Kidney (tissue), 13 donors: ENCODE measurements at regions not wholly inside any gene's neighbourhood (a gene's known extent, or its start where the extent isn't known, plus 50 kb on each side); places are given as distances from the start of the nearest gene placed in this dataset.

Experiments
- DNase-seq, 5 donors: peaks; one replicate each; pipeline ENCODE4 v3.0.0-alpha.2; 2013 to 2020
- FAIRE-seq: peaks from 2 replicates; lab custom pipeline; 2012; peaks lifted over from hg19 to GRCh38; lab: Jason Lieb, UNC
- H3K27ac ChIP-seq, 2 donors: one replicate each; pipeline ENCODE4 v1.7.0; 2013; ENCODE audit warnings: low read depth in 2 of 2, low read length in 2 of 2, inconsistent platforms in 1 of 2
- H3K27me3 ChIP-seq: one replicate; pipeline ENCODE4 v1.7.1; 2013; ENCODE audit warnings: low read length, inconsistent platforms; ENCODE audit not compliant: control insufficient read depth, insufficient read depth
- H3K36me3 ChIP-seq, 3 donors: one replicate each; pipeline versions ENCODE4 v1.7.0 to v1.7.1; 2013; ENCODE audit warnings: low read length in 3 of 3, control low read depth in 1 of 3, inconsistent platforms in 1 of 3; ENCODE audit not compliant: insufficient read depth in 3 of 3, control insufficient read depth in 2 of 3
- H3K4me1 ChIP-seq, 3 donors: one replicate each; pipeline versions ENCODE4 v1.7.0 to v1.7.1; 2013; ENCODE audit warnings: low read length in 3 of 3, inconsistent platforms in 1 of 3, low read depth in 1 of 3; ENCODE audit not compliant: control insufficient read depth in 2 of 3, insufficient read depth in 2 of 3
- H3K4me3 ChIP-seq, 3 donors: one replicate each; pipeline versions ENCODE4 v1.7.0 to v1.8.1; 2013; ENCODE audit warnings: low read length in 3 of 3, control low read depth in 1 of 3, inconsistent platforms in 1 of 3
- H3K9ac ChIP-seq, 3 donors: one replicate each; pipeline versions ENCODE4 v1.7.0 to v1.7.1; 2013; ENCODE audit warnings: low read length in 3 of 3, control low read depth in 1 of 3, inconsistent platforms in 1 of 3
- H3K9me3 ChIP-seq, 3 donors: one replicate each; pipeline versions ENCODE4 v1.7.0 to v1.7.1; 2013; ENCODE audit warnings: low read length in 3 of 3, control low read depth in 1 of 3, inconsistent platforms in 1 of 3; ENCODE audit not compliant: control insufficient read depth in 2 of 3, insufficient read depth in 1 of 3
- CTCF ChIP-seq: IDR thresholded peaks from 3 replicates; pipeline ENCODE4 v1.5.1; 2012; ENCODE audit warnings: mild to moderate bottlenecking, moderate library complexity, borderline replicate concordance; ENCODE audit not compliant: insufficient read depth; ENCODE audit errors: extremely low read depth
- intact Hi-C: fragments of 100-400 bp; cut with DNase I; formaldehyde crosslinking; loops from one replicate; pipeline ENCODE4 v1.11.1; 2022
- donor health status: control.
- donor health status: control.
- donor health status: control.
- donor health status: control.
- donor health status: control.
- donor health status: DM: yes; HTN: yes; CAD: no.
- donor health status: Normal renal cell carcinoma (clear cell type).

GRCh38 chr14:22303589-22304195, 285.3 kb downstream of the DAD1 start:
- Histone ChIP-seq H3K4me1 (no peaks in the 10 kb centered on the region), H3K9ac (no peak overlapping the region), H3K27ac (no peak overlapping the region), H3K9me3 (no peaks in the 10 kb centered on the region), H3K36me3 (no peaks in the 10 kb centered on the region), H3K27me3 (no peaks in the 10 kb centered on the region), H3K4me3 (no peak overlapping the region)
- no peak for DNase-seq
- FAIRE-seq, result peak; percentile 85
- intact Hi-C loops, result no loop called here
- TF ChIP-seq CTCF, result peak; percentile 23

GRCh38 chr14:22300646-22301045, 288.4 kb downstream of the DAD1 start:
- Histone ChIP-seq H3K9me3 (no peaks in the 10 kb centered on the region), H3K36me3 (no peaks in the 10 kb centered on the region), H3K9ac (no peak overlapping the region), H3K27ac (no peak overlapping the region), H3K4me3 (no peak overlapping the region), H3K27me3 (no peaks in the 10 kb centered on the region), H3K4me1 (peaks cover 0 to 5% (median 0%) of the 10 kb centered on the region in 3 donors)
- no peak for TF ChIP-seq CTCF
- DNase-seq (no peak), FAIRE-seq (no peak)
- intact Hi-C loops, result no loop called here

- no peaks in the 10 kb centered on the region for H3K9me3 ChIP-seq
- FAIRE-seq, result no peak
- H3K9ac ChIP-seq, result no peak overlapping the region
- no peaks in the 10 kb centered on the region for H3K36me3 ChIP-seq
- H3K4me1 ChIP-seq, result peaks cover 0 to 5% (median 0%) of the 10 kb centered on the region in 3 donors
- H3K27me3 ChIP-seq, result no peaks in the 10 kb centered on the region
- no peak for DNase-seq
- no peak overlapping the region for H3K27ac ChIP-seq
- no peak overlapping the region for H3K4me3 ChIP-seq
- intact Hi-C loops, result no loop called here
- TF ChIP-seq CTCF, result no peak
Measured at GRCh38 chr14:22297376-22297775, 291.6 kb downstream of the DAD1 start.

GRCh38 chr14:22296722-22297121, 292.3 kb downstream of the DAD1 start:
- Histone ChIP-seq H3K9me3 (no peaks in the 10 kb centered on the region), H3K9ac (no peak overlapping the region), H3K36me3 (no peaks in the 10 kb centered on the region), H3K4me1 (peaks cover 0 to 5% (median 0%) of the 10 kb centered on the region in 3 donors), H3K27ac (no peak overlapping the region), H3K27me3 (no peaks in the 10 kb centered on the region), H3K4me3 (no peak overlapping the region)
- FAIRE-seq, result no peak
- intact Hi-C loops, result no loop called here
- no peak for TF ChIP-seq CTCF
- peak in 2 of 5 donors; percentile 47 to 49 for DNase-seq
